Epithelial cell of proximal tubule (primary cell): ENCODE measurements at regions not wholly inside any gene's neighbourhood (a gene's known extent, or its start where the extent isn't known, plus 50 kb on each side); places are given as distances from the start of the nearest gene placed in this dataset.

Experiments
- DNase-seq: peaks from one replicate; pipeline ENCODE4 v3.0.0-alpha.2; 2011; ENCODE audit warnings: low read depth
- H3K4me3 ChIP-seq: 2 replicates; pipeline ENCODE4 v1.5.1; 2011; ENCODE audit warnings: low read depth, mild to moderate bottlenecking, low read length
- TF ChIP-seq, protein P1 (sequence below): conservative IDR thresholded peaks from 2 replicates; pipeline ENCODE4 v1.5.1; 2012; ENCODE audit warnings: low read depth, mild to moderate bottlenecking, low read length

DNA sequence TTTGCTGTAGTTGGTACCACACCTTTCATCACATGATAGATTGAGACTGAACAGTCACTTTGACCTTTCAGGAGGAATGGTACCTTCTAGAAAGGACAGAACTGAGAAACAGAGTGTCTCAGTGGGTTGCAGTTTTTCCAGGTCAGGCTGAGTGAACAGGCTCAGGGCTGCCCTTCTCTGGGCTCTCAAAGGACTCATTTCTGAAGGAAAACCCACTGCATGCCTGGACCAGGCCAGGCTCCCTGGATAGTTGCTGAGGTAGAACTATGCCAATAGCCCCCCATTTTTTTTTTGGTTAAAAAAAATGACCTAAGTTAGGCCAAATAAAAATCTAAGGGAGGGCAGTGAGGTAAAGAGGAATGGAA, 148.1 kb upstream of the EGLN3 start:
- no peak for DNase-seq
- TF ChIP-seq, protein P1, sequence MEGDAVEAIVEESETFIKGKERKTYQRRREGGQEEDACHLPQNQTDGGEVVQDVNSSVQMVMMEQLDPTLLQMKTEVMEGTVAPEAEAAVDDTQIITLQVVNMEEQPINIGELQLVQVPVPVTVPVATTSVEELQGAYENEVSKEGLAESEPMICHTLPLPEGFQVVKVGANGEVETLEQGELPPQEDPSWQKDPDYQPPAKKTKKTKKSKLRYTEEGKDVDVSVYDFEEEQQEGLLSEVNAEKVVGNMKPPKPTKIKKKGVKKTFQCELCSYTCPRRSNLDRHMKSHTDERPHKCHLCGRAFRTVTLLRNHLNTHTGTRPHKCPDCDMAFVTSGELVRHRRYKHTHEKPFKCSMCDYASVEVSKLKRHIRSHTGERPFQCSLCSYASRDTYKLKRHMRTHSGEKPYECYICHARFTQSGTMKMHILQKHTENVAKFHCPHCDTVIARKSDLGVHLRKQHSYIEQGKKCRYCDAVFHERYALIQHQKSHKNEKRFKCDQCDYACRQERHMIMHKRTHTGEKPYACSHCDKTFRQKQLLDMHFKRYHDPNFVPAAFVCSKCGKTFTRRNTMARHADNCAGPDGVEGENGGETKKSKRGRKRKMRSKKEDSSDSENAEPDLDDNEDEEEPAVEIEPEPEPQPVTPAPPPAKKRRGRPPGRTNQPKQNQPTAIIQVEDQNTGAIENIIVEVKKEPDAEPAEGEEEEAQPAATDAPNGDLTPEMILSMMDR: no peak
- no peak overlapping the region for H3K4me3 ChIP-seq

DNA sequence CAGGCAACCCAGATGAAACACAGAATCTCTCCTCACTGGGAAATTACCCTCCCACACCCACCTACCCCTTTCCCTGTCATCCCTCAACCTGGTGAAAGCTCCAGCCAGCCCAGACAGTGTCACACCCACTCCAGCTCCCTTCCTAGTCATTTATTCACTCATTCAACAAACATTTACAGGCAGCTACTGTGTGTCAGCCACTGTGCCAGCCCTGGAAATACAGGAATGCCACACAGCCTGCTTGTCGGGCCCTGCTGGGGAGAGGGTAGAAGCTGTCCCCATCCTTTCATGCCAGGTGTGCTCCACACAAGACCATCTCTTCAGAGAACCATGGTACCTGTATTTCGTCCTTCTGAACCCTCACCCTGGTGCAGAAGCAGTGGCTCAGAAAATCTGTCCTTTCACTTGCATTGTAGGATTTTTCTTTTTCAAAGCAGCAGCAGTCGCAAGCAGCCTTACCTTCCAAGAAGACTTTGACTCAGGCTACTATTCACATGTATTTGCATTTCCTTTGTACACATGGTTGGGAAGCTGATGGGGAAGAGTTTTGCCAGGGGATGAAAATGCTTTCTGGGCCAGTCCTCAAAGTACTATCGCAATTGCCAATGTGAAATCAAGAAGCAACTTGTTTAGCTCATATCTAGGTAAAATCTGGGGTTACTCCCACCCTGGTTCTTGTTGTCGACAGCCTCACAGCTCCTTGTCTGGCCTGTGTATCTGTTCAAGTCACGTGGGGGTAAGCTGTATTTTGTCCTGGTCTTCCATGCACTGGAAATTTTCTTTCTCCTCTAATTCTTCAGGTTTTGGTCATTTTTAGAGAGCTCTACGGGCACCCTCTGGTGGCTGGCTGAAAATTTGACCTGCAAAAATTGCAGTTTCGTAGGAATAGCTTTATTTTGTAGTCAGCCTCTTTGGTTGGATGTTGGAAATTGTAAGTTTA, 147.4 kb upstream of the EGLN3 start:
- TF ChIP-seq, protein P1: peak; percentile 87

DNA sequence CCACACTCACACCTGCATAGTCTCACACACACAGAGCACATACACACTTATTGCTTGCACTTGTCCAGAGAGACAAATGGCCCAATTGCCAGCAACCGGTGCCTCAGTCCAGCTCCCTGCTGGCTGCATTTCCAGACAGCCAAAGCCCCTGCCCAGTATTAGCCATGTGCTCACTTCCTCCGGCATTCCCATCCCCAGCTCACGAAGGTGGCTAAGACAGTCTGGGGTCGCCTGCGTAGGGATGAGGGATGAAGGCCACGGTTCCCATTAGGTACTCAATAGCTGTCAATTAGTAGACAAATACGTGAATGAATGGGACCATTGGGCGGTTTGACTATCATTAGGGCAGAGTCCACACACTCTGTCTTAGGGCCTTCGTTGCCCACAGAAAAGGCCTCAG, 146.8 kb upstream of the EGLN3 start:
- TF ChIP-seq, protein P1: no peak
- no peak for DNase-seq
- H3K4me3 ChIP-seq: no peak overlapping the region

More for the DNA sequence above, 147.4 kb upstream of the EGLN3 start:
- H3K4me3 ChIP-seq: no peak overlapping the region
- DNase-seq: no peak

DNA sequence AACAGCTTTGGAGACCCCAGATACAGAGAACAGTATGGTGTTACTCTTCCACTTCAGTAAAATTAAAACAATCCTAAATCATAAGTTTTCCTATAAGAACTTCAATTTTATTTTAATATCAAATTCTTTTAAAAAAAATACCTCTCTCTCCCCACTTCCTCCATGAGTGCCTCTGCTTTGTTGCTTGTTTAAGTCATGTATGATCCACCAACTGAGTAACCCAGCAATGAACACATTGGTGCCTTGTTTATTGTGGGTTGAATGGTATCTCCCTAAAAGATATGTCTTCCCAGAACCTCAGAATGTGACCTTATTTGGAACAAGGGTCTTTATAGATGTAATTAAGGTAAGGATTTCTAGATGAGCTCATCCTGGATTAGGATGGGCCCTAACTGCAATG, 143.5 kb upstream of the EGLN3 start:
- TF ChIP-seq, protein P1: no peak
- no peak for DNase-seq
- H3K4me3 ChIP-seq: no peak overlapping the region

DNA sequence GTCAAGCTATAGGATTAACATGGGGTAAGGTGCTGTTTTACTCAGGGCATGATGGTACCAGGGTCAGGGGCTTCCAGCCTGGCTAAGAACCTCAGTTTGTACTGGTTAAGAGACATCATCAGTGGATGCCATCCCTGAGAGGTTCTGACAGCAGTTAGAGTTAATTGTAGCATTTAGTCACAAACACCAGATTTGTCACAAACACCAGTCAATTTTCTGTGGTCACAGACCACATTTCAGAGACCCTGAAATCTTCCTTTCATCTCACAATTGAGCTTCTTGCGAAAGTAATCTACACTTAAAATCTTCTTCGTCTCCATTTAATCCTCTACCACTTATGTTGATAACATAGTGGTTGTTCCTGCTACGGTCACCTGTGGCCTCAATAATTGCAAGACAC, 143.0 kb upstream of the EGLN3 start:
- H3K4me3 ChIP-seq: no peak overlapping the region
- no peak for DNase-seq
- TF ChIP-seq, protein P1: no peak

DNA sequence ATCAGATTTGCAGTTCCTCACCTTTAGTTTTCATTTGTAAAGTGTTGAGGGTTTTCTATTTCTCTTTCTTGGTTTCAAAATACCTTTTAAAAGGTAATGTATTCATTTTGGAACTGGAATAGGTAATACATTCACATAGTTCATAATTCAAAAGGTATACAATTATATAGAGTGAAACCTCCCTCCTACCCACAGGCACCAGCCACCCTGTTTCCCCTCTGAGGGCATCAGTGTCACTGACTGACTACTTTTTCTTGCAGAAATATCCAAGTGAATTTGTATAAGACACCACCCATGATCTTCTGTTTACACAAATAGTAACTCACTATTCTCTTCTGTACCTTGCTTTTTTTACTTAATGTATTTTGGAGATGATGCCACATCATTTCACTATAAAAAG, 139.6 kb upstream of the EGLN3 start:
- H3K4me3 ChIP-seq: no peak overlapping the region
- TF ChIP-seq, protein P1: no peak
- no peak for DNase-seq

DNA sequence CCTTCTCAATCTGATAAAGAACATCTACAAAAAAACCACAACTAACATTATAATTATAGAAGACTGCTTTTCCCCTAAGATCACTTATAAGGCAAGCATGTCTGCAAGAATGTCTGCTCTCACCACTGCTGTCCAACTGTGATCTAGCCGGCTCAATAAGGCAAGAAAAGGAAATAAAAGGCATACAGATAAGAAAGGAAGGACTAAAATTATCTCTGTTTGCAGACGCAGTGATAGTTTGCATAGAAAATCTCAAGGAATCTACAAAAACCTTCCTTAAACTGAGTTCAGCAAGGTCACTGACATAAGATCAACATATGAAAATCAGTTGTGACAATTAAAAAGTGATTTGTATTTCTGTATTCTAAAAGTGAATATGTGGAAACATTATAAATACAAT, 138.0 kb upstream of the EGLN3 start:
- DNase-seq: no peak
- no peak overlapping the region for H3K4me3 ChIP-seq
- TF ChIP-seq, protein P1: no peak
